GM18502 (cell line): ENCODE measurements at regions not wholly inside any gene's neighbourhood (a gene's known extent, or its start where the extent isn't known, plus 50 kb on each side); places are given as distances from the start of the nearest gene placed in this dataset.

Experiments
- ATAC-seq: cut with Tn5 transposase; IDR thresholded peaks from one replicate; pipeline ENCODE4 v1.9.1; 2021; ENCODE audit warnings: mild to moderate bottlenecking; ENCODE audit not compliant: unreplicated experiment, poor library complexity

GRCh38 chr2:136582628-136583205 lies 182.6 kb upstream of the THSD7B start:
- ATAC-seq = no peak

GRCh38 chr2:136572335-136572734 lies 193.0 kb upstream of the THSD7B start:
- ATAC-seq = no peak

GRCh38 chr2:136557203-136557602 lies 208.1 kb upstream of the THSD7B start:
- ATAC-seq = no peak

DNA sequence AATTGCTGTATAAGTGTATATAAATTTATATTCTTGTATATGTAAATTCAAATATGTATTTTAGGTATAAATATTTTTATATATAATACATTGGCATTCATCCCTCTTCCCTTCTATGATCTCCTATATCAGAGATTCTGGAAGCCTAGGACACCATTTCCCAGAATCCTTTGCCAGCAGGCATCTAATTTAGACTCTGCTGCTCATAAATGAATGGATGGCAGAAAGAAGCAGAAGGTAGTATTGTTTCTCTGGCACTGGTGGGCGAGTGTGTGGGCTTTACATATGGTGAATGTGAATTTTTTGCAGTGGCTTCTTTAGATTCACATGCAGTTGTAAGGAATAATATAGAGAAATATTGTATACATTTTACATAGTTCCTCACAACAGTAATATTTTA lies 215.2 kb upstream of the THSD7B start:
- ATAC-seq = no peak

DNA sequence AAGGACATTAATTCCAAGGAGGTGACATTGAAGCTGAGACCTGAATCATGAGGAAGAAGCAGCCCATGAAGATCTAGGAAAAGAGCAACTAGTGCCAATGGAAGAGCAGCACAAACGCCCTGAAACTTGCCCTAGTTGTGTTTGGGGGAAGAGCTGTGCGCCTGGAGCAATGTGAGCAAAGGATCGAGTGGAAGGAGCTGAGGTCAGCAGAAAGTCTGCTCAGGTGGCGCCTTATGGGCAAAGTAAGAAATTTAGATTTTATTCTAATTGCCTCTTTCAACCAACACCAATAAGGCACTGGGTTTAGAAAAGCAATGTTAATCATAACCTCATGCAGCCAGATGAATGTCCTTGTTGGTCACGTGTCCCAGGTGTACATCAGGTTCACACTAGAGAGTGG lies 226.0 kb upstream of the THSD7B start:
- no peak for ATAC-seq

DNA sequence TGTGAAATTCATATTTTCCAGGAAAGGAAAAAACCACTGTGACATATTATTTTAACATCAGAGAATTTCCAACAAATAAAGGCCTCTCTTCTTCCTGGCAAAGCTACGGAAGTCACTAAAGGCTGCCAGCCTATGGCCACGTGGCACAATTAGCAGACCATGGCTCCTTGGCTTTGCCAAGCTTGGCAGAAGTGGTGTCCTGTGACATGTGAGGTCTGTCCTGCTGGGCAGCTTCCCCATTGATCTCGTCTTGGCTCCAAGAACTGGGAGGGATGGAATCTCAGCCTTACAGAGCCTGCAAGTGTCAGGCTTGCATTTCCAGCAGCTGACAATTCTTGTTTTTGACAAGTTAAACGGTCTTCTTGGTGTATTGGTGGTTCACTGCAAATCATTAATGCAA lies 226.9 kb upstream of the THSD7B start:
- no peak for ATAC-seq

- no peak for ATAC-seq
Observed at GRCh38 chr2:136534811-136535210, 230.5 kb upstream of the THSD7B start.

- no peak for ATAC-seq
Observed at GRCh38 chr2:136532171-136532570, 233.2 kb upstream of the THSD7B start.

DNA sequence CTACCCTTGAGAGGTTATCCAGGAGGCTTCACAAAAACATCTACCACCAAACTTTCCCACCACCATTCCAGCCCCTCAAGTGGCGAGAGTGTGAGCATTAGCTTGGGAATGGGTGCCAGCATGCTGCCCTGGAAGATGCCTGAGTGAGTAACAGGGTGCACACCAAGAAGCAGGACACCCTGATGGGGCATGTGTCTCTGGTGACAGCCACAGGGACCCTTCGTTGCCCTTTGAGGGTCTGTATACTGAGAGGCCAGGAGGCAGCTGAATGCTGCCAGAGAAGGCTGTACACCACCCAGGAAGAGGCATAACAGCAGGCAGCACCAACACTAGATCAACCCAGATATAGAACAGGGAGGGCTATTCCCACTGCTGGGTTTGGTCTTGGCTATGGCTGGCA lies 233.6 kb upstream of the THSD7B start:
- ATAC-seq = no peak

DNA sequence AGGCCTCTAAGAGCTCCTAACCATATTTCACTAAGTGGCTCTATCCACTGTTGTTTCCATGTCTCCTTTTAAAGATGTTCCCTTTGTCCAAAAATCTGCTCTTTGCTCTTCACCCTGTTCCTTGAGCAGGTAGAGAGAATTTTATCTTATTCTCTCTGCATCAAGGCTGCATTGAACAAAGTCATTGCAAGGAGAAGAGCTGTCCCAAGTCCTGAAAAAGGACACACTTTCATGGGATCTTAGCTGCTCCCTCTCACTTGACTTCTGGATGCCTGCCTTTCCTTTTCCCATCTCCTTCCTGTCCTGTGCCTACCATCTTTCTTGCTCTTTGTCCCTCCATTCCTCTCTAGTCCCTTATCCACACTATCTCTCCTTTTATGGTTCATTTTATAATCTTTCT lies 235.2 kb upstream of the THSD7B start:
- no peak for ATAC-seq

DNA sequence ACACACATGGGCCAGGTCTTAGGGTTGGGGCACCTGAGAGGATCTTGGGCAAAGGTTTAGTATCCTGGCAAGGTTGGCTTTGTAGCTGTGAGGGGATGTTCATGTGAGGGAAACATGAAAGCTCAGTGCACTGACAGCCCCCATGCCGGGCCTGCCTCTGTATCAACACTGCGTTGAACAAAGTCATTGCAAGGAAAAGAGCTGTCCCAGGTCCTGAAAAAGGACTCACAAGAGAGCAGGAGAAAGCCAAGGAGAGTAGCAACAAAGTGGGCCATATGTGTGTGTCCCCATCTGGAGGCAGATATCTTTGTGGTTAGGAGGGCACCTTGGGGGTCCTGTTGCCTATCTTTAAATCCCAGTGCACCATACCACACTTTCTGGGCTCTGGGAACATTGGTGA lies 237.8 kb upstream of the THSD7B start:
- ATAC-seq = no peak

- no peak for ATAC-seq
Observed at GRCh38 chr2:136522724-136523123, 242.6 kb upstream of the THSD7B start.

DNA sequence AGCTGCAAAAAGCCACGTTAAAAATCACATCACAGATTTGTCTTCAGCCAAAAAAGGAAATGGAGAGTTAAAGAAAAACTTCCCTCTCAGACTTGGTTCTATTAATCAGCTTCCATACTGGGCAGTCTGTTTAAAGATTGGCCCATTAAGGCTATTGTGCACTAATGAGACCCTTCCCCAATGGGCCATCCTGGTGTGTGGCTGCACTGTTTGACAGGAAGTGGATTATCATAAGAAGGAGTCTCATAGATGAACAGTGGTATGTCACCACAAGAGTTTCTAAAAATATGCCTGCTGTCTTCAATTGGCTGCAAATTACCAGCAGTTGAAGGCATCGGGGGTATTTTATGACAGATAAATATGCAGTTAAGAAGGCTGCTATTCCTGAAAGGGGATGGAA lies 247.6 kb upstream of the THSD7B start:
- ATAC-seq = no peak

GRCh38 chr2:136510244-136510643 lies 255.1 kb upstream of the THSD7B start:
- no peak for ATAC-seq

DNA sequence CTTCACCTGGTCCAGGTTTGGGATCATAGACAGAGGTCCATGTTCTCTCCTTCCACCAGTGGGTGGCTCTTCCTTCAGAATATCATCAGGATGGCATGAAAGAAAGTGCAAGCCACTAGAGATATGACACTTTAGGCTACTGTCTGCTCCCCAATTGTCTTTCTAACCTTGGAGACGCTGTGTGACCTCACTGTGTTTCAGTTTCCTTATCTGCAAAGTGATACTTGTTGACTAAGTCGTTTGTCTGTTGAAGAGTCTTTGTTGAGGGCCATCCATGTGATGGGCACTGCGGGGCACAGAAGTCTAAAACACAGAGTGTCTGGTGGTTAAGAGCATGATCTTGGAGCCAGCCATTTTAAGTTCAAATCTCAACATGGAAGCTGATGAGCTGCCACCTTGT lies 259.9 kb upstream of the THSD7B start:
- no peak for ATAC-seq

DNA sequence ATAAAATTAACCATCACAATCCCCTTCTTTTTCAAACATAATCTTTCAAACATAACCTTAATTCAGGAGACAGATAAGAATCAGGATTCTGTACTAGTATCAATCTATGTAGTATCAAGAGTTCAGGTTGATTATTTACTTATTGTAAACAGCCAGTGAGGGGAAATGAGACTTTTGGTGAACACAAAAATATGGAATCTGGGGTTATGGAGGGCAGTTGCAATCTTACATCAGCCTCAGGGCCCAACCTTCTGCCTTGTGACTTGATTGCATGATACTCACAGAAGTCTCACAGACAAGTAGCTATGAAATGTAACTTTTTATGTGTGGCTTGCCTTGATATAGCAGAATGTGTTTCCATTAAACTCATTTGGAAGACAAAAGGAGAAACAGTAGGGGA lies 262.7 kb upstream of the THSD7B start:
- ATAC-seq = no peak

GRCh38 chr2:136497709-136498108 lies 267.6 kb upstream of the THSD7B start:
- ATAC-seq = no peak

DNA sequence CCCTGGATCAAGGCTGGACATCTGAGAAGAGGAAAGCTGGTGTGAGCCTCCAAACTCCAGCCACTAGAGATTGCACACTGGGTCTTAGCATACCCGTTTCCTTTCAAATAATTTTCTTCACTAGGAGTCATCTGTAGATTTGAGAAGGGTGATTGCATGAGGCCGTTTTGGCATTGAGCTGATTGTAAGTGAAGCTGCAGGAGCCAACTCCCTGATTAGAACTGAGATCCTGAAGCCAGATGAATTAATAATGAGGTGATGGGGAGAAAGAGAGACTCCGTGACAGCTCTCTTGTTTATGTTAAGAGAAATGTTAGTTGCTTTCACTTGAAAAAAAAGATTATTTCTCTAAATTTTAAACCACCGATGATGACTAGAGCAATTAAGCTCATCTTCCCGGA lies 268.4 kb upstream of the THSD7B start:
- no peak for ATAC-seq

DNA sequence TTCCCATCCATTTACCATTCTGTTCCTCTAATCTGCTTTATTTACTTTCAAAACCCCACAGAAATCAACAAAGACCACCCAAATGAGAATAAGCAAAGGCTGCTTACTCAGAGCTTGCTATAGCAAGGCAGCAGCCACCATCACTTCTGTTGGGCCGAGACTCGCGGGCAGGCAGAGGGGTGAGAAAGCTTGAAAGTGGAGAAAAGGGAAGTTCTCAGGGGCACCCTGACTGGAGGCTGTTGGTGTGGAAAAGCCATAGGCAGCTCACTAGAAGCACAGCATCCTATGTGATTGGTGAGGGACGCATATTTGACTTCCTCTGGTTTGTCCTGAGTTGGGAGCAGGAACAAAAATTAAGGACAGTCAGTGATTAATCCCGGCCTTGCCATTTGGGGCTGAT lies 269.7 kb upstream of the THSD7B start:
- peak; percentile 83 for ATAC-seq

DNA sequence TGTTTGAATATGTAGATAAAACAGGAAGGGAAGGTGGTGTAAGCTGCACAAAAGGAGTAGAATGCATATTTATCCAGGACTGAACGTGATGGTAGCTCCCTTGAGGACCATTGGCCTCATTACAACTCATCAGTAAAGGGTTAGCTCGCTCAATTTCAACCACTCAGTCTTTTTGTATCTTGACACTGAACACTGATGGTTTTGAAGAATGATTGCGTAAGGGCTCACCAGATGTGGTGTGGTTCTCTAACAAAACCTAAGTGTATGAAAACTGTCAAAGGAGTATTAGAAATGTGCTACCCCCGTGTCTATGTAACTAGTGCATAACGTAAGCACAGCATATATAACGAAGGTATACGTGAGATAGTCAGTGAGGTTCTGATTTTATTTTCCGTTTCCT lies 272.4 kb upstream of the THSD7B start:
- ATAC-seq = no peak

DNA sequence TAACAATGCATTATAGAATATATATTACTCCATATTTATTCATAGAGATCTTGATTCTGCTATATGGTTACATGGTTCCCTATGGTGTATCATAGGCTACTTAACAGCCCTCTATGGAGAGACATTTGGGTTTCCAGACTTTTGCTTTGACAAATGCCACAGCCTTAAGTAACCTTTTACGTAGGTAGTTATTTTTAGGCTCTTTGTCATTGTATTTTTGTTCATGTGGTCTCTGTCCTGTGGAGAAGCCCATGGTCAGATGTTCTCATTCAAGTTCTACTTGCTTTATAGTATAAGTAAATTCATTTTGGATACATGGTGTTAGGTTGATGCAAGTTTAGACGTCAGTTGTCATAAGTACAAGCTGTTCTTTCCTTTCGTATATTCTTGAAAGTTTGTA lies 275.2 kb upstream of the THSD7B start:
- no peak for ATAC-seq

- ATAC-seq = no peak
Observed at GRCh38 chr2:136487421-136487820, 277.9 kb upstream of the THSD7B start.

GRCh38 chr2:136486115-136486514 lies 279.2 kb upstream of the THSD7B start:
- peak; percentile 69 for ATAC-seq
